HG03025 (cell line): ENCODE measurements at regions not wholly inside any gene's neighbourhood (a gene's known extent, or its start where the extent isn't known, plus 50 kb on each side); places are given as distances from the start of the nearest gene placed in this dataset.
"Not testable (repeated sequence)": the region's sequence is repeated elsewhere in the genome, so short reads cannot be mapped to it uniquely, and the experiment has no call there.

Experiments used
- ATAC-seq: cut with Tn5 transposase; IDR thresholded peaks from one replicate; pipeline ENCODE4 v1.9.1; 2021; ENCODE audit warnings: mild to moderate bottlenecking, moderate library complexity; ENCODE audit not compliant: unreplicated experiment, low FRiP score

DNA sequence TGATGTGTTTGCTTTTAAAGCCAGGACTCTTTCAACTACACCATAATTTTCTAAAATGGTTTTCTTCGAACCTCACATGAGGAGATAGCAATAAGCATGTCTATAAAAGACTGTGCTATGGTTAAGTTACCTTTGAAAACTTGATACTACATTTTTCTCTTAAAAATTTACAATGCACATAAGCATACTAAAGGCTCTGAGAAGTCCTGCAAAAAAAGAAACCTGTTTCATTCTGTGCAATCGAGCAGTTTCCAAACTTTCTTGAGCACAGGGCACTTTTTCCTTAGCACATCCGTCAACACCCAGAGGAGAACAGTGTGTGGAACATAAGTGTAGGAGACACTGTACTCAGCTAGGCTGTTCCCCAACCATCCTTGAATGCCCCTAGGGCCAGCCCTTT lies 144.1 kb upstream of the ARHGAP20 start:
- no peak for ATAC-seq

DNA sequence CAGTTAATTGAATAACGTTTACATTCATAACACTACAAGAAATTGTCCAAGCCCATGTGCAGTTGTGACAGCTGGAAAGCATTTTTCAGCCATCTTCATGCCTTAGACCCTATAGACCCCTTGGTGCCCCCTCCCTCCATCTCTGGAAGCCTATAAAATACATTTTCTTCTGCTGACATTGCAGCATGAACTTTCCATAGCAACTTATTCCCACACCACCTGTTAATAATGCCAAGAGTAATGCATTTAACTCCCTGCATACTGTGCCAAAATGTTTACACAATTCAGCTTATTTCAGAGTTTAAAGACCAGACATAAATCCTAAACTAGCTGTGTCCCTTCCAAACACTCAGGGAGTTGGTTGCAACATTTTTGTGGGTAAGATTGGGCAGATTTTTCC lies 143.0 kb upstream of the ARHGAP20 start:
- ATAC-seq: no peak

GRCh38 chr11:110852921-110853490 lies 140.8 kb upstream of the ARHGAP20 start:
- ATAC-seq: no peak

DNA sequence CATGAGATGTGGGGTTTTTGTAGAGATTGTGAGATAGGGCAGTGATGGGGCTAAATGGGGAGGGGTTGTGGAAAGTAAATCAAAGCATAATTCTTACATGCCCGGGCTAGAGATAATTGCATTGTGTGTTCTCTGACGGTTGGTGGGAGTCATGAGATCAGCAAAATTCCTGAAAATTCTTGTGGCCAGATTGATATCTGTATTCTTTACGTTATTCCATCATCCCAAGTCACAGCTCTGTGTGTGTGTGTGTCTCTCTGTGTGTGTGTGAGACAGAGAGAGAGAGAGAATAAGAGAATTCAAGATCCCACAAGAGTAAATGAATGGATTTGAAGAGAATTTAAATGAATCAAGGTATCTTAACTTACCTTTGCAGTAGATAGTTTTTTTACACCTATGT lies 138.6 kb upstream of the ARHGAP20 start:
- no peak for ATAC-seq

DNA sequence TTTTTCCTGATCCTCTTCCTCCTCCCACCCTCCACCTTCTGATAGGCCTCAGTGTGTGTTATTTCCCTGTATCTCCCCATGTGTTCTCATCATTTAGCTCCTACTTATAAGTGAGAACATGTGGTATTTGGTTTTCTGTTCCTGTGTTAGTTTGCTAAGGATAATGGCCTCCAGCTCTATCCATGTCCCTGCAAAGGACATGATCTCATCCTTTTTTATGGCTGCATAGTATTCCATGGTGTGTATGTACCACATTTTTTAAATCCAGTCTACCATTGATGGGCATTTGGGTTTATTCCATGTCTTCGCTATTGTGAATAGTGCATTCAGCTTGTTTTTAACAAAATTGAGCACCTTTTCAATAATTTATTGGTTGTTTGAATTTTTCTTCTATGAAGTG lies 130.8 kb upstream of the ARHGAP20 start:
- not testable (repeated sequence) for ATAC-seq

GRCh38 chr11:110838808-110839207 lies 126.6 kb upstream of the ARHGAP20 start:
- no peak for ATAC-seq

DNA sequence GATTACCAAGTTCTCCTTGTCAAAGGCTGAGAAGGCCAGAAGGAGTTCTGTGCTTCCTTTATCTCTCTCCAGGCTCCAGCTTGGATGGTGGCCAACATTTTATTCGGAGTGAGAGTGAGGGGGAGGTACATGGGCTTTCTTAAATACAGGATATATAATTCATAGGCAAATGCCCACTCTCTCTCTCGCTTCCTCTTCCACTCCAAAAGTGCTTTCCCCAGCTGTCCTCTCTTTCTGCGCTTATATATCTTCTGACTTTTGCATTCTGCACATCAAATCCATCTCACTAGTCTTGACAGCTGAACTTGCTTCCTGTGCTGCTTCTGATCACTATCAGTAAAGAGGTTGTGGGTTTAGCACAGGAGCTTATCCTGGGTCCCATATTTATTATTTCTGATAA lies 125.4 kb upstream of the ARHGAP20 start:
- ATAC-seq: no peak

DNA sequence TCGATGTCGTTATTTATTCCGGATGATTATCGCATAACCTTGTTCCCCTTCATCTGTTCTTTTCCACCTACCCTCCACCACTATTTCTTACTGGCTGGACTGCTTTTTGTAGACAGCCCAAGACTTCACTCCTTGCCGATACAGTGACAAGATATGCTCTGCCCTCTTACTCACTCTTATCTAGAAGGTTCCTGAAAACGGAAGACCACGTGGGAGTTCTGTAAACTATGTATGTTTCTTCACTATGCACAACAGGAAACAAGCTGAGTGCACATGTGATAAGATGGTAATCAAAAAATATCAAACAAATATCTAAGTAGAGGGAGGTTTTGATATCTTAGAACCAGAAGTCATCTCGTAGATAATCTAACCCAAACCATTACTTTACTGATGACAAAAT lies 122.9 kb upstream of the ARHGAP20 start:
- no peak for ATAC-seq

DNA sequence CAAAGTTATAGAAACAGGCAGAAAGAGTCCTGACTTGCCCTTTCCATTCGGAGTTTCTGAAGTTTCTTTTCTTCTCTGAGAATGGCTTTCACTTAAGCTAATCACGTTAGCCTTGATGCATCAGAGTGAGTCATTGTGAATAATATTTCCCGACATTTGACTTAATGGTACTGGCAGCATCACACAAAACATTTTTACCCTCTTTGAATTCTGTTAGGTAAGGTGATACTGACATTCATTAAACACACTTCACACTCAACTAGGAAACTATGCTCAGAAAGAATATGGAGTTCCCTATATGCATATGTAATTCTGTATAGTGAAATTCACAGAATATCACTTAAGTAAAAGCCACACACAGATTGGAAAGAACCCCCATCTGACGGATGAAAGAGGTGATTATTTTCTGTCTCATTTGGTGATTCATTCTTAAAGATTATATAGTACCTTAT lies 120.8 kb upstream of the ARHGAP20 start:
- ATAC-seq: no peak

DNA sequence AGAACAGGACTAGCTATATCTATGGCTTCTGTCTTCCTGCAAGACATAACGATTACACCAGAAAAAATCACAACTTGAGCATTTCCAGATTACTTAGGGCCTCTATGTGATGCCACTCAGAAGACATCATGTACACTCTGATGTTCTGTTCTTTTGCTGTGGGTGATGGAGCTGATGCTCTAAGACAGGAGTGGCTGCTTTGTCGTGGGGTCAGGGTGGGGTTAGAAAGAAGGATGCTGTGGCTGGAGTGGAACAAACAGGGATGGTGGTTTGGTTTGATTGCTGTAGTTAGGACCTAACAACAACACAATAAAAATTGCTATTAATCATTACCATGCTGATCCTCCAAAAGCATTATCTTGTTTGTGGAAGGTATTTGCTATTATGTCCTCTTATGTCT lies 120.3 kb upstream of the ARHGAP20 start:
- no peak for ATAC-seq

- ATAC-seq: no peak
Observed at GRCh38 chr11:110832080-110832479, 119.8 kb upstream of the ARHGAP20 start.

DNA sequence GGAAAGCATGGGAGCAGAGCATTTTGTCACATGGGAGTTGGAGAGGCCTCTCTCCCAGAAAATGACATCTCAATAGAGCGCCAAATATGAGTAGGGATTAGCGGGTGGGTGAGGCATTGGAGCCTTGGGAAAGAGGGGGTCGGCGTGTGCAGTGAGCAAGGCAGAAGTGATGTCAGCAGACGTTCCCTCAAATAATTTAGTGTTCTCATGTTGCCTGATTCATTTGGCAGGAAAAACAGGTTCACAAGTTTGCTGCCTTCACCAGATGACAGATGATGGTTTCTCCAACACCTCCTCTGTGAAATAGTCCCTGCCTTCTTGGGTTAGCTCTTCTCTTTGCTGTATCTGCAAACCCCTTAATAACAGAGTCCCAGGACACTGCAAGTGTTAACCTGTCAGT lies 118.5 kb upstream of the ARHGAP20 start:
- no peak for ATAC-seq

- no peak for ATAC-seq
Observed at GRCh38 chr11:110830344-110830743, 118.1 kb upstream of the ARHGAP20 start.

GRCh38 chr11:110829873-110830272 lies 117.6 kb upstream of the ARHGAP20 start:
- ATAC-seq: no peak

DNA sequence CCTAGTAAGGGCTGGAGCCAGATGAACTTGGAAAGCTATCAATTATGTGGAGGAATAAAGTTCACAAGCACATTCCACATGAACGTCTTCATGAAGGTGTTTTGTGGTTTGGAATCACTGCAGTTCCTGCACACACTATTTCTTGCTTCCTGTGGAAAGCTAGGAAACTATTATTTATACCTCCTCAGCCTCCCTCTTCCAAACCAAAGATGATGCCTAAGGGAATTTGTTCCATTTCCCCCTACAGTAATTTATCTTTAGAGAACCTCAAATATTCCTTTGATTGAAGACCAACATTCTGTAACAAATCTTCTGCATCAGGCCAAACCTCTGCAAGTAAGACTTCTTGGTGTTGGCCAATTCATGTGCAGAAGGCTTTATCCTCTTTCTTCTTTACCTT lies 115.8 kb upstream of the ARHGAP20 start:
- no peak for ATAC-seq

DNA sequence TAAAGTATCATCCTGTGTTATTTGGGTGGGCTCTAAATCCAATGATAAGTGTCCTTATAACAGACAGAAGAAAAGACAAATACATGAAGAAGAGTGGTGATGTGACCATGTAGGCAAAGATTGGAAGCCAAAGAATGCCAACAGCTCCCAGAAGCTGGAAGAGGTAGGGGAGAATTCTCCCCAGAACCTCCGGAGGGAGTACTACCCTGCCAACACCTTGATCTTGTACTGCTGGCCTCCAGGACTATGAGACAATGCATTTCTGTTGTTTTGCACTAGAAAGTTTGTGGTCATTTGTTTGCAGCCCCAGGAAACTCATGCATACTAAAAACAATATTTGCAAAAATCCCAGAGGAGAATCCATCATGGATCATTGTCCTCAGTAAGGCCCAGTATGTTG lies 115.0 kb upstream of the ARHGAP20 start:
- ATAC-seq: no peak

- no peak for ATAC-seq
Observed at GRCh38 chr11:110824912-110825620, 112.8 kb upstream of the ARHGAP20 start.

- ATAC-seq: no peak
Observed at GRCh38 chr11:110818032-110818687, 105.9 kb upstream of the ARHGAP20 start.

GRCh38 chr11:110812086-110812733 lies 100.0 kb upstream of the ARHGAP20 start:
- ATAC-seq: no peak

- ATAC-seq: no peak
Observed at GRCh38 chr11:110809417-110810199, 97.4 kb upstream of the ARHGAP20 start.

DNA sequence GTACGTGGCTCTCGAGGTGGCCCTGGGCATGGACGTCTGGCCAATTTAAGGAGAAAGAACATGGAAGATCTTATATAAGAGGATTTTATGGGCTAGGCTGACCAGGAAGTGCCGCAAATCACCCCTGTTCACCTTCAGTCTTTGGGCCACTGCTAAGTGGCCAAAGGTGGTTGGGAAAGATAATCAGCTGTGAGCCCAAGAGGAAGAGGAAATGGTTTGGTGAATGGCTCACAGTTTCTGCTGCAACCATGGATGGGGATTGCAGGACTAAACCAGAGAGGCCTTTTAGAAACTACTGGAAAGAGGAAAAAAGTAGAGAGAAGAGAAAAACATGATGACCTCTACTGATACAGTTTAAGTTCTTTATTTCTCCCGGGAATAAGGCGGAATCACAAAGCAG lies 96.0 kb upstream of the ARHGAP20 start:
- no peak for ATAC-seq
